GM12878 (cell line): ENCODE measurements at regions not wholly inside any gene's neighbourhood (a gene's known extent, or its start where the extent isn't known, plus 50 kb on each side); places are given as distances from the start of the nearest gene placed in this dataset.

Experiments used
- ATAC-seq: fragments of 200-7000 bp; cut with Tn5 transposase; 3 replicates; pipeline ENCODE4 v1.9.1; 2020; ENCODE audit warnings: mild to moderate bottlenecking, moderate library complexity
- BruUV-seq: library from RNA; stranded (reverse); fragments of 400-500 nt; replicated peaks from 2 replicates; lab custom pipeline; 2021; lab: Mats Ljungman, UMichigan
- CTCF ChIA-PET: fragments of 300-600 bp; sonication (Branson Sonifier 250); formaldehyde crosslinking; extraction: SDS; loops from one replicate; lab custom pipeline; 2021; ENCODE audit warnings: inconsistent platforms; lab: Yijun Ruan, JAX
- POLR2A ChIA-PET: fragments of 350-600 bp; formaldehyde crosslinking; extraction: SDS; loops from one replicate; lab custom pipeline; 2021; ENCODE audit warnings: inconsistent platforms; lab: Charles Lee
- RAD21 ChIA-PET: fragments of 300-600 bp; sonication (Branson Sonifier 250); formaldehyde crosslinking; loops from one replicate; lab custom pipeline; 2023; ENCODE audit warnings: antibody characterized with exemption; ENCODE audit not compliant: unreplicated experiment; lab: Charles Lee
- SMC1A ChIA-PET: fragments of 300-600 bp; sonication (Branson Sonifier 250); formaldehyde crosslinking; loops from one replicate; lab custom pipeline; 2023; ENCODE audit not compliant: unreplicated experiment, uncharacterized antibody; lab: Charles Lee
- DNase-seq: peaks from one replicate; pipeline ENCODE4 v3.0.0-alpha.2; 2011; ENCODE audit warnings: low read depth, low spot score
- FAIRE-seq: peaks from 3 replicates; lab custom pipeline; 2011; peaks lifted over from hg19 to GRCh38; lab: Jason Lieb, UNC
- H2AFZ ChIP-seq: 2 replicates; pipeline ENCODE4 v1.6.0; 2011; ENCODE audit warnings: low read depth, low read length, control low read depth; ENCODE audit not compliant: control insufficient read depth
- H3K27ac ChIP-seq: 2 replicates; pipeline ENCODE4 v1.5.1; 2011; ENCODE audit warnings: control low read depth; ENCODE audit not compliant: control insufficient read depth, insufficient read depth
- H3K27me3 ChIP-seq, 2 experiments: replicated peaks in 1 of 2; 2 replicates each; pipeline versions ENCODE4 v1.6.0 to v1.6.1; 2011; ENCODE audit warnings: low read length in 1 of 2; ENCODE audit not compliant: control insufficient read depth in 2 of 2, insufficient read depth in 2 of 2
- H3K36me3 ChIP-seq, 2 experiments: 2 replicates each; pipeline ENCODE4 v1.5.1; 2011; ENCODE audit warnings: low read length in 1 of 2; ENCODE audit not compliant: control insufficient read depth in 2 of 2, insufficient read depth in 2 of 2
- H3K4me1 ChIP-seq: 2 replicates; pipeline ENCODE4 v1.6.1; 2011; ENCODE audit warnings: mild to moderate bottlenecking, low read length, moderate library complexity, mixed read lengths; ENCODE audit not compliant: control insufficient read depth, insufficient read depth
- H3K4me2 ChIP-seq: 2 replicates; pipeline ENCODE4 v1.6.0; 2011; ENCODE audit warnings: control low read depth; ENCODE audit not compliant: control insufficient read depth, insufficient read depth
- H3K4me3 ChIP-seq: fragments of 200-600 bp; sonication (generic); 2 replicates; pipeline ENCODE4 v1.5.1; 2016
- H3K79me2 ChIP-seq: 2 replicates; pipeline ENCODE4 v1.6.0; 2011; ENCODE audit warnings: low read length; ENCODE audit not compliant: control insufficient read depth, insufficient read depth
- H3K9ac ChIP-seq: 2 replicates; pipeline ENCODE4 v1.8.0; 2011; ENCODE audit warnings: low read length, control low read depth, mixed read lengths; ENCODE audit not compliant: control insufficient read depth, insufficient read depth
- H3K9me3 ChIP-seq: replicated peaks from 3 replicates; pipeline ENCODE4 v1.5.1; 2011; ENCODE audit warnings: mild to moderate bottlenecking, low read length; ENCODE audit not compliant: control insufficient read depth, insufficient read depth
- H4K20me1 ChIP-seq: 2 replicates; pipeline ENCODE4 v1.6.0; 2011; ENCODE audit not compliant: control insufficient read depth, insufficient read depth
- HSF1 ChIP-seq: fragments of 150-350 bp; IDR thresholded peaks from 2 replicates; pipeline ENCODE4 v1.6.1; 2014; ENCODE audit warnings: mild to moderate bottlenecking, low read depth, low read length
- PBX3 ChIP-seq: IDR thresholded peaks from 2 replicates; pipeline ENCODE4 v1.6.1; 2011; ENCODE audit warnings: mild to moderate bottlenecking, low read depth, low read length, moderate library complexity; ENCODE audit not compliant: insufficient replicate concordance
- SIN3A ChIP-seq: IDR thresholded peaks from 2 replicates; pipeline ENCODE4 v1.6.1; 2012; ENCODE audit warnings: low read depth, low read length, improper control_type of control experiment
- TCF3 ChIP-seq: IDR thresholded peaks from 2 replicates; pipeline ENCODE4 v1.6.1; 2012; ENCODE audit warnings: low read depth, mild to moderate bottlenecking, low read length, borderline replicate concordance; ENCODE audit not compliant: insufficient read depth
- ZNF217 ChIP-seq: fragments of 450-650 bp; IDR thresholded peaks from 2 replicates; pipeline ENCODE4 v1.6.1; 2017; ENCODE audit warnings: antibody characterized with exemption, mild to moderate bottlenecking
- ZNF687 ChIP-seq: fragments of 450-650 bp; IDR thresholded peaks from 2 replicates; pipeline ENCODE4 v1.6.1; 2017; ENCODE audit warnings: mild to moderate bottlenecking, moderate library complexity
- WGBS: methylation state at CpG from one replicate; pipeline ENCODE4 v1.1.6; 2016; ENCODE audit warnings: low lambda C conversion rate; ENCODE audit not compliant: insufficient replicate concordance, insufficient coverage; ENCODE audit errors: missing lambda C conversion rate; 5-methylcytosine and 5-hydroxymethylcytosine counted together
- in situ Hi-C: fragments of 300-500 bp; cut with MboI; formaldehyde crosslinking; loops from 9 replicates; pipeline ENCODE4 v1.14.3; 2018; ENCODE audit warnings: mixed read lengths
- intact Hi-C: fragments of 100-400 bp; cut with micrococcal nuclease; formaldehyde crosslinking; loops from one replicate; pipeline ENCODE4 v1.14.2; 2022; ENCODE audit not compliant: unreplicated experiment
- TF ChIP-seq, protein P1 (sequence below): fragments of 450-650 bp; IDR thresholded peaks from 2 replicates; pipeline ENCODE4 v1.6.1; 2016; ENCODE audit warnings: mild to moderate bottlenecking, moderate library complexity, borderline replicate concordance
- TF ChIP-seq, protein P2 (sequence below): fragments of 450-650 bp; IDR thresholded peaks from 2 replicates; pipeline ENCODE4 v1.6.1; 2017; ENCODE audit warnings: antibody characterized with exemption, mild to moderate bottlenecking, moderate library complexity

GRCh38 chr5:68928617-68929302 lies 165.1 kb upstream of the SLC30A5 start:
- SMC1A ChIA-PET: no interaction called here
- Histone ChIP-seq H3K4me2 (no peak overlapping the region), H3K9me3 (peaks cover 5% of the 10 kb centered on the region; the same call in 2 of the 3 replicates), H3K4me1 (no peaks in the 10 kb centered on the region), H3K4me3 (no peak overlapping the region), H3K79me2 (no peaks in the 10 kb centered on the region), H3K27ac (no peak overlapping the region), H3K27me3 (no peaks in the 10 kb centered on the region), H3K9ac (no peak overlapping the region), H2AFZ (no peak overlapping the region), H4K20me1 (no peaks in the 10 kb centered on the region), H3K36me3 (no peaks in the 10 kb centered on the region)
- WGBS: 50% methylated on average over 2 of the region's 2 CpGs
- RAD21 ChIA-PET: no interaction called here
- in situ Hi-C loops: no loop called here
- CTCF ChIA-PET: no interaction called here
- intact Hi-C loops: no loop called here
- FAIRE-seq (no peak), DNase-seq (no peak), ATAC-seq (no peak)
- BruUV-seq: no TSS peak
- POLR2A ChIA-PET: no interaction called here
- TF ChIP-seq TCF3 (no peak), PBX3 (no peak), ZNF217 (no peak), HSF1 (no peak), SIN3A (no peak), ZNF687 (no peak)
- TF ChIP-seq, protein P1, sequence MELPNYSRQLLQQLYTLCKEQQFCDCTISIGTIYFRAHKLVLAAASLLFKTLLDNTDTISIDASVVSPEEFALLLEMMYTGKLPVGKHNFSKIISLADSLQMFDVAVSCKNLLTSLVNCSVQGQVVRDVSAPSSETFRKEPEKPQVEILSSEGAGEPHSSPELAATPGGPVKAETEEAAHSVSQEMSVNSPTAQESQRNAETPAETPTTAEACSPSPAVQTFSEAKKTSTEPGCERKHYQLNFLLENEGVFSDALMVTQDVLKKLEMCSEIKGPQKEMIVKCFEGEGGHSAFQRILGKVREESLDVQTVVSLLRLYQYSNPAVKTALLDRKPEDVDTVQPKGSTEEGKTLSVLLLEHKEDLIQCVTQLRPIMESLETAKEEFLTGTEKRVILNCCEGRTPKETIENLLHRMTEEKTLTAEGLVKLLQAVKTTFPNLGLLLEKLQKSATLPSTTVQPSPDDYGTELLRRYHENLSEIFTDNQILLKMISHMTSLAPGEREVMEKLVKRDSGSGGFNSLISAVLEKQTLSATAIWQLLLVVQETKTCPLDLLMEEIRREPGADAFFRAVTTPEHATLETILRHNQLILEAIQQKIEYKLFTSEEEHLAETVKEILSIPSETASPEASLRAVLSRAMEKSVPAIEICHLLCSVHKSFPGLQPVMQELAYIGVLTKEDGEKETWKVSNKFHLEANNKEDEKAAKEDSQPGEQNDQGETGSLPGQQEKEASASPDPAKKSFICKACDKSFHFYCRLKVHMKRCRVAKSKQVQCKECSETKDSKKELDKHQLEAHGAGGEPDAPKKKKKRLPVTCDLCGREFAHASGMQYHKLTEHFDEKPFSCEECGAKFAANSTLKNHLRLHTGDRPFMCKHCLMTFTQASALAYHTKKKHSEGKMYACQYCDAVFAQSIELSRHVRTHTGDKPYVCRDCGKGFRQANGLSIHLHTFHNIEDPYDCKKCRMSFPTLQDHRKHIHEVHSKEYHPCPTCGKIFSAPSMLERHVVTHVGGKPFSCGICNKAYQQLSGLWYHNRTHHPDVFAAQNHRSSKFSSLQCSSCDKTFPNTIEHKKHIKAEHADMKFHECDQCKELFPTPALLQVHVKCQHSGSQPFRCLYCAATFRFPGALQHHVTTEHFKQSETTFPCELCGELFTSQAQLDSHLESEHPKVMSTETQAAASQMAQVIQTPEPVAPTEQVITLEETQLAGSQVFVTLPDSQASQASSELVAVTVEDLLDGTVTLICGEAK: no peak
- TF ChIP-seq, protein P2, sequence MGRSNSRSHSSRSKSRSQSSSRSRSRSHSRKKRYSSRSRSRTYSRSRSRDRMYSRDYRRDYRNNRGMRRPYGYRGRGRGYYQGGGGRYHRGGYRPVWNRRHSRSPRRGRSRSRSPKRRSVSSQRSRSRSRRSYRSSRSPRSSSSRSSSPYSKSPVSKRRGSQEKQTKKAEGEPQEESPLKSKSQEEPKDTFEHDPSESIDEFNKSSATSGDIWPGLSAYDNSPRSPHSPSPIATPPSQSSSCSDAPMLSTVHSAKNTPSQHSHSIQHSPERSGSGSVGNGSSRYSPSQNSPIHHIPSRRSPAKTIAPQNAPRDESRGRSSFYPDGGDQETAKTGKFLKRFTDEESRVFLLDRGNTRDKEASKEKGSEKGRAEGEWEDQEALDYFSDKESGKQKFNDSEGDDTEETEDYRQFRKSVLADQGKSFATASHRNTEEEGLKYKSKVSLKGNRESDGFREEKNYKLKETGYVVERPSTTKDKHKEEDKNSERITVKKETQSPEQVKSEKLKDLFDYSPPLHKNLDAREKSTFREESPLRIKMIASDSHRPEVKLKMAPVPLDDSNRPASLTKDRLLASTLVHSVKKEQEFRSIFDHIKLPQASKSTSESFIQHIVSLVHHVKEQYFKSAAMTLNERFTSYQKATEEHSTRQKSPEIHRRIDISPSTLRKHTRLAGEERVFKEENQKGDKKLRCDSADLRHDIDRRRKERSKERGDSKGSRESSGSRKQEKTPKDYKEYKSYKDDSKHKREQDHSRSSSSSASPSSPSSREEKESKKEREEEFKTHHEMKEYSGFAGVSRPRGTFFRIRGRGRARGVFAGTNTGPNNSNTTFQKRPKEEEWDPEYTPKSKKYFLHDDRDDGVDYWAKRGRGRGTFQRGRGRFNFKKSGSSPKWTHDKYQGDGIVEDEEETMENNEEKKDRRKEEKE: no peak
